Left renal cortex interstitium (tissue), 4 donors: ENCODE measurements at regions not wholly inside any gene's neighbourhood (a gene's known extent, or its start where the extent isn't known, plus 50 kb on each side); places are given as distances from the start of the nearest gene placed in this dataset.

Source experiments
- DNase-seq, 4 donors: peaks; one replicate each; pipeline ENCODE4 v3.0.0-alpha.2; 2013; ENCODE audit warnings: low read depth in 4 of 4, low spot score in 2 of 4, missing footprints in 1 of 4

GRCh38 chr4:75126058-75126457 lies 193.1 kb downstream of the PARM1 start:
- no peak for DNase-seq

GRCh38 chr4:75122424-75123014 lies 189.6 kb downstream of the PARM1 start:
- no peak for DNase-seq

- DNase-seq = no peak
Measured at GRCh38 chr4:75118739-75119138, 185.8 kb downstream of the PARM1 start.

DNA sequence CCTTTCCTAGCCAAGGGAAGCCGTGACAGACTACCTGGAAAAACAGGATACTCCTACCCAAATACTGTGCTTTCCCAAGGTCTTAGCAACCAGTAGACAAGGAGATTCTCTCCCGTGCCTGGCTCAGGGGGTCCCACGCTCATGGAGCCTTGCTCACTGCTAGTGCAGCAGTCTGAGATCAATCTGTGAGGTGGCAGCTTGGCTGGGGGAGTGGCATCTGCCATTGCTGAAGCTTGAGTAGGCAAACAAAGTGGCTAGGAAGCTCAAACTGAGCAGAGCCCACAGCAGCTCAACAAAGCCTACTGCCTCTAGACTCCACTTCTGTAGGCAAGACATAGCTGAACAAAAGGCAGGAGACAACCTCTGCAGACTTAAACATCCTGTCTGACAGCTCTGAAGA lies 177.1 kb downstream of the PARM1 start:
- no peak for DNase-seq

DNA sequence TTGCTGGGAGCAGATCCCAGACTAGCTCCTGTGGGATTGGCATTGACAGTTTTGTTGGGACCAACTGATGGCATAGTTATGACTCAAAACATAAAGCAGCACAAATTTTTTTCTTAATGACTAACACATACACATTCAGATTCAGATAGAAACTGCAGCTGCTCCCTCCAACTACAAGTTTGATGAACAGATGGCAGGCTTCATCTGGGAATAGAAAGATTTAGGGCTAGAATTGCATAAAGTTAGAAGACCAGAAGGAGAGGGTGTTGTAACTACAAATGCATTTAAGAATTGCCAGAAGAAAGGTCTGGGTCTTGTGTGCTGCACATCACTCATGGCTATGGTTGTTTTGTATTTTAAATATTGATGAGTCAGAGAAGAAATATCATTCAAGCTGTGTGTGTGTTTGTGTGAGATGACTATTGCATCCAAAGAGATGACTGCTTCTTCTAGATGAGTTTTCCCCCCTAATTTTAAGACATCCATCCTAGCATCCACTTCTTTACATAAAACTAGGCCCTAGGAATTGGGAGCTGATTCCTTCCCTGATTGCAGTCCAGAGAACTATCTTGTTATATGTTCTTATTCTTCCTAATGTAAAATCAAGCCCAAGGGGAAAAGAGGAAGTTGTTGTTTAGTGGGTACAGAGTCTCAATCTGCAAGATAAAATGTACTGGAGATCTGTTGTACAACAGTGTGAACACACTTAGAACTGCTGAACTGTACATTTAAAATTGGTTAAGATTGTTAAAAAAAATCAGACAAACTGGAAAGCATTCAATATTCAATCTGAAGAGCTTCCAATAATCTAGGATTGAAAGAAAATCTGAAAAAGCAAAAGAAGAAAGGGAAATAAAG lies 175.1 kb downstream of the PARM1 start:
- peak in 1 of 4 donors; percentile 33 for DNase-seq

- no peak for DNase-seq
Measured at GRCh38 chr4:75102787-75103085, 169.8 kb downstream of the PARM1 start.

GRCh38 chr4:75101906-75102786 lies 169.2 kb downstream of the PARM1 start:
- DNase-seq = no peak
